ENCODE measurements at regions not wholly inside any gene's neighbourhood (a gene's known extent, or its start where the extent isn't known, plus 50 kb on each side); places are given as distances from the start of the nearest gene placed in this dataset.

GRCh38 chr2:147482916-147483669 is 361.7 kb upstream of the ACVR2A start:
- DNase-seq (ENCODE audit: insufficient read length, low spot score), result no peak
- no peak for FAIRE-seq

DNA sequence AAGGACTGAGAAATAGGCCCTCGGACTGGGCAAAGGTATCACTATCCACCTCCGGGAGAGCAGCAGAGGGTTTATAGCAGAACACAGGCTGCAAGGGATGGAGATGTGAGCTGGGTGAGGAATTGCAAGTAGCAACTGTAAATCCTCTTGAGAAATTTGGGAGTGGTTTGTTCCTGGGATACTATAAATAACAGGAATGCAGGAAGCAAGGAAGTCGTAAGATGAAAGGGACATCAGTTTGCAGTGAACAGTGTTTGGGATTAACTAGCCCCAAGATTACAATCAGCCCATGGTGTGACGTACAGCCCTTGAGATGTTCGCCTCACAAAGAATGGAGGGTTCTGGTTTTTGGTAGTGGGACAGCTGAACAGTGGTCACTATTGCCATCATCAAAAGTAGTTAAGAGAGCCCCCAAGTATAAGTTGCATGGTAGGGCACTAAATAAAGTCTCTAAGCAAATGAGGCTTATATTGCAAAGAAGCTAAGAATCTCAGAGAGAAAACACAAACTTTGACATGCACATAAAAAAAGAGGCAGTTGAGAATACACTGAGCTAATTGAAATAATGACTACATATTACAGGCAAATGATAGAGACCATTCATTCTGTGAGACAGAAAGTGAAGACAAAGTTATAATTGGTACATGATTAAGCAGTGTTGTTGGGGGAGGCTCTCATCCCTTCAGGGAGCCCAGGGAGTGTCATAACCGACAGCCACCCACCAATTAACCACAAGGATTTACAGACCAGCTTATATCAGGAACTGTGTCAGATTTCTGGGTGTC is 362.5 kb upstream of the ACVR2A start:
- FAIRE-seq (no peak), DNase-seq (ENCODE audit: insufficient read length, low spot score) (no peak)

DNA sequence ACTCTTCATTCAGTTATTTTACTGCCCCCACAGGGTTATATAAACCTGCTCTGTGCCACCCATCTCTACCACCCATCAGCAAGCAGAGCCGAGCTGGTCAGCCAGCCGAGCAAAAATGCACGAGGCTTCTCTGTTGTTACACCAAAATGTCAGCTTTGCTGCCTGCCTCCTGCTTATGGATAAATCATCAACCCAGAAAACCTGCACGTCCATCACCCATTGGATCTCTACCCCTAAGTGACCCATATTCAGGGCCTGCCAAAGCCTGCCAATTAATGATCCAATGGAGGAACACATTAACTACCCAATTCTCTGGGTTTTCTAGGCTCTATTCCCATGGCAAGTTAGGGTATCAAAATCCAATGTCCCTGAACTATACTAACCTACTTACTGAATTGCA is 365.5 kb upstream of the ACVR2A start:
- DNase-seq (ENCODE audit: insufficient read length, low spot score), result no peak
- FAIRE-seq, result no peak

DNA sequence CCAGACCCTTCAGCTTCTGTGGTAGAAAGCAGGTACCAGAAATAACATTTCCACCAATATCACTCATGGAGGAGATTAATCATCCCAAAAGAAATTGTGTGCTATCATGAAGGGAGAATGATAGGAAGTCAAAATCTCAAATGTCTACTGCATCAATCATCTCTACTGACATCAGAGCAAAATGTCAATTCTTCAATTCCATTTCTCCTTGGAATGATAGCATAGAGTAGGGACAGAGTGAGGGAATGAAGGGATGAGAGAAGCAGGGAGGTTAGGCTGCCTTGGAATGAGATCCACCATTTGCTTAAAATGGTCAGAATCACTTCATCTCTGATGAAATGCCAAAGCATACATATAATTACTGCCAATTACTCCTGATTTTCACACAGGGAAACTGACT is 371.8 kb upstream of the ACVR2A start:
- DNase-seq (ENCODE audit: insufficient read length, low spot score) (no peak), FAIRE-seq (no peak)

GRCh38 chr2:147471126-147471525 is 373.7 kb upstream of the ACVR2A start:
- FAIRE-seq (no peak), DNase-seq (ENCODE audit: insufficient read length, low spot score) (no peak)

GRCh38 chr2:147469471-147469870 is 375.4 kb upstream of the ACVR2A start:
- no peak for FAIRE-seq
- DNase-seq (ENCODE audit: insufficient read length, low spot score), result no peak

DNA sequence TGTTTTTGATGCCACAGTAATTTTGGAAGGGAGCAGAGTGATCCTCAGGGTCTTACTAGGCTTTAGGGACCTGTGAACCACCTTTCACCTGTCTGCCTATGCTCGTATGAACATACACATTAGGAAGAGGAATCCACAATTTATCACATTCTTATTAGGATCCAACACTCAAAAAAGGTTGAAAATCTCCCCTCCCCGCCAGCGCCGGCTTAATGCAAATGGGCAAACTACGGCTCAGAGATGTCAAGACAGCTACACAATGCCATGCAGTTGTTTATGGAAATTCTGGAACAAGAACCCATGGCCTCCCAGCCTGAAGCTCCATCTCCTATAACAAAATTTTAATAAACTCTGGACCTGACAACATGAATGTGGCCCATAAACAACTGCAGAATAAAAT is 375.9 kb upstream of the ACVR2A start:
- DNase-seq (ENCODE audit: insufficient read length, low spot score), result no peak
- no peak for FAIRE-seq

DNA sequence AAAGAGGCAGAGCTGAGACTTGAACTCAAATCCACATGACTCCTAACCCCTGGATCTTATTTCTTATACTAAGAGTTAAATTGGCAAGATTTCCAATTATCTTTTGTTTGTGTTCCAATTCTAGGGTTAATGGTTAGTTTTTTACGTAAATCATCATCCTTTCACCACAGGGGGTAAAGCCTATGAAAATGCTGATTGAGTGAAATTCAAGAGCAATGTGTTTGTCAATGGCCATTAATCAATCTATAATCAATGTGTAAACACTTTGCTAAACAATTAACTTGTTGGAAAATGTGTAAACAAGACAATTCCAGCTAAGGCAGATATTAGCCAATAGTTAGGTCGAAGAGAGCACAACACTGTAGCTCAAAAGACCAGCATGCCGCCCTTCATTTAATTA is 376.5 kb upstream of the ACVR2A start:
- no peak for DNase-seq (ENCODE audit: insufficient read length, low spot score)
- no peak for FAIRE-seq

DNA sequence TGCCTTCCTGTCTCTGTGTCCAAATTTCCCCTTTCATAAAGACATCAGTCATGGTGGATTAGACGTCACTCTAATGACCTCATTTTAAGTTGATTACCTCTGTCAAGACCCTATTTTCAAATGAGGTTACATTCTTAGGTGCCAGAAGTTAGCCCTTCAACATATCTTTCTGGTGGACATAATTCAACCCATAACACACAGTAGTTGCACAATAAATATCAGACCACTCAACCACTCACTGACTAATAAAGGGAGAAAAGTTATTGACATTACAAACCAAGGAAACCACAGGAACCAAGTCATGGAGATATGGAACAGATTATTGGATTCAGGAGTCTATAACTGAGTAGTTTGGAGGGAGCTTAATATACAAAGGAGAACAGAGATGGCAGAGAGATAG is 377.4 kb upstream of the ACVR2A start:
- no peak for FAIRE-seq
- no peak for DNase-seq (ENCODE audit: insufficient read length, low spot score)

- FAIRE-seq (no peak), DNase-seq (ENCODE audit: insufficient read length, low spot score) (no peak)
Measured at GRCh38 chr2:147464737-147465357, 380.0 kb upstream of the ACVR2A start.

DNA sequence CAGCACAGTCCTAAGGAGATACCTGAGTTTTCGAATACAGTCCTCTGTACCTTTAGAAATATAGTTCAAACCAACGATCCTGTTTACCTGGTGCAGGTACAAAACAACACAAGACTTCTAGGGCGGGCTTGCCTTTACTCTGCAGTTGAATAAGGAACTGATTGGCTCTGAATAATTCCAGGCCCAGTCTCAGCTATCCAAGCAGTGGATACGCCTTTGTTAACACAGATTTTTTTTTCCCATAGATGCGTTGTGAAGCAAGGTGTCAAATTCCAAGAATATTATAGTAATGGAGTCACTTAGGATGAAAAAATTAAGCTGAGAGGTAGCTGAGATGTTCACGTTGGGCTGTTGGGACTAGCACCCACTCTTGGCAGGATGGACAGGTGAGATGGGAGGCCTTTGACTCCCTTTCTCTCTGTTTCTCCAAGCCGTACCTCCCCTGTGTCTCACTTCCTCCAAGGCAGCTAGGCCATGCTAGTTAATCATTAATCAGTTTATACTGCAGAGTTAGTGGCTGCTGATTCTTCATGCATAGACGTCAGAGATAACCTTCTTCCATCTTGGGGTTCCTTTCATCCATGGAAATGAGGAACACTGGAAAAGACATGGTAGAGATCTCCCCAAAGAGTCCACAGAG is 380.8 kb upstream of the ACVR2A start:
- FAIRE-seq, result no peak

GRCh38 chr2:147460155-147460554 is 384.7 kb upstream of the ACVR2A start:
- FAIRE-seq (no peak), DNase-seq (ENCODE audit: insufficient read length, low spot score) (no peak)

More for the DNA sequence above, 380.8 kb upstream of the ACVR2A start:
- peak; percentile 34 for DNase-seq (ENCODE audit: insufficient read length, low spot score)

GRCh38 chr2:147456779-147457178 is 388.1 kb upstream of the ACVR2A start:
- no peak for DNase-seq (ENCODE audit: insufficient read length, low spot score)
- no peak for FAIRE-seq

- no peak for DNase-seq (ENCODE audit: insufficient read length, low spot score)
- no peak for FAIRE-seq
Measured at GRCh38 chr2:147451902-147452515, 392.8 kb upstream of the ACVR2A start.

- DNase-seq (ENCODE audit: insufficient read length, low spot score), result no peak
- FAIRE-seq, result no peak
Measured at GRCh38 chr2:147450661-147451510, 393.9 kb upstream of the ACVR2A start.

GRCh38 chr2:147449323-147449991 is 395.4 kb upstream of the ACVR2A start:
- FAIRE-seq (no peak), DNase-seq (ENCODE audit: insufficient read length, low spot score) (no peak)

DNA sequence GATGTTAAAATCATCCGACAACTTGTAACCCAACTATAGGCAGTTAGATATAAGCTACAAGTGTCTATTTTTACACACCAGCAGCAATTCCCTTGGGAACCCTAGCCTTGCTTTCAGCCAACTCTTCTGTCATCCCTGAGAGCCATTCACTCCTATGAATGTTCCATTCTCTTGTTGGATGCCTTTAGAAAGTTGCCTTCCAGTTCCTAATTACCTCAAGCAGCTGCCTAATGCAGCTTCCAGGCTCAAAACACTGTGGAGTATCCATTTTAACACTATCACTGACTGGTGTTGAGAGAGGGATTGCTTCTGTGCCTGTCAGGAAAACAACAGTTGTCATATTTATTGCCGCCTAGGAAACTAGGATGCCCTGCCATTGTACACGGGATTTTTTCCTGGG is 402.0 kb upstream of the ACVR2A start:
- DNase-seq (ENCODE audit: insufficient read length, low spot score) (no peak), FAIRE-seq (no peak)

DNA sequence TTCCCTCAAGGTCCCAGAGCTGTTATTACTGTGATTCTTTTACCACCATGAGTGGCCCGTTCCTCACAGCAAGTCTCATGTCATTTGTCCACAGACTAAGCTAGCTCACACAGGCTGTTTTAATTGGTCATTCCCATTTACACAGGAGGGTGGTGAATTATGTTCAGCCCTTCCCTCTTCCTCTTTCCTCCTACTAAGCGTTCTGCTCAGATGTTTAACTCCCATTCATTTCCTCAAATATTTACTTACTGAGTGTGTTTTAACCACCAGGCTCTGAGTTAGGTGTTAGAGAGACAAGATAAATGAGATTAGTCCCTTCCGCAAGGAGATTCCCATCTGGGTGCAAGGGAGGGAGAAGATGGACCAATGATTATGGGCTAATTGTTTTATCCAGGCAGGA is 403.6 kb upstream of the ACVR2A start:
- no peak for DNase-seq (ENCODE audit: insufficient read length, low spot score)
- no peak for FAIRE-seq

DNA sequence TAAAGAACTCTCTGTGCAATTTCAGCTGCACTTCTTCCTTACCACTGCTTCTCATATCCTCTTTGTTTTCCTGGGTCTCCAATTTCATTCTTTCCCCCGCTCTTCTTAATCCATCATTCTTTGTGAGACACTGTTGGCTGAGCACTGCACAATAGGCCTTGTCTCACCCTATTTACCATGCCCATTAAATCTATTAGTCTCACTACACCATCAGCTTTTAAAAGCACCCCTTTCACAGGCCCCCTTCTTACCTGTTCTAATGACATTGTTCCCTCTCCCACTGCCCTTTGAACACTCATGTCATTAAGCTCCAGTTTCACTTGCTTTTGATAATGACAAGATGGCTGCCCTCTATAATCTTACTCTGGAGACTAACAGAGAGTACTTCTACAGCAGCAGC is 404.1 kb upstream of the ACVR2A start:
- no peak for FAIRE-seq
- no peak for DNase-seq (ENCODE audit: insufficient read length, low spot score)

Data from GM19239 (cell line).